ENCODE measurements at regions not wholly inside any gene's neighbourhood (a gene's known extent, or its start where the extent isn't known, plus 50 kb on each side); places are given as distances from the start of the nearest gene placed in this dataset.

- ChIA-PET POLR2A (no interaction called here), CTCF (no interaction called here)
- H2AFZ ChIP-seq (ENCODE audit: low read depth, low read length): no peak overlapping the region
- TF ChIP-seq POLR2A (IDR thresholded peaks at IDR 0.05; ENCODE audit: low read depth, low read length) (no peak), GATA2 (IDR thresholded peaks at IDR 0.05; ENCODE audit: insufficient read depth, insufficient read length, low read depth, low read length) (no peak), POLR2AphosphoS5 (IDR thresholded peaks at IDR 0.05; ENCODE audit: insufficient read depth, low read depth, low read length) (no peak), MAX (IDR thresholded peaks at IDR 0.05; ENCODE audit: insufficient read depth, insufficient read length) (no peak), FOS (IDR thresholded peaks at IDR 0.05; ENCODE audit: borderline replicate concordance, insufficient read depth, low read length) (no peak), JUN (IDR thresholded peaks at IDR 0.05; ENCODE audit: borderline replicate concordance, insufficient read depth, insufficient read length, low read depth) (no peak), CTCF (IDR thresholded peaks at IDR 0.05; ENCODE audit: extremely low read depth in 1 of 2, insufficient read depth in 1 of 2, low read depth in 1 of 2, low read length in 2 of 2) (no peak), EZH2 (IDR thresholded peaks at IDR 0.05; ENCODE audit: borderline replicate concordance, low read depth, low read length, severe bottlenecking) (no peak), MYC (IDR thresholded peaks at IDR 0.05; ENCODE audit: low read depth, low read length) (no peak)
- DNase-seq (ENCODE audit: low read depth, low spot score) (no peak), FAIRE-seq (no peak)
- H3K36me3 ChIP-seq (ENCODE audit: control insufficient read depth in 2 of 2, extremely low read depth in 1 of 2, insufficient read depth in 2 of 2, low read length in 2 of 2): no peaks in the 10 kb centered on the region
- dilution Hi-C loops (cut with MboI; ENCODE audit: extremely low pct_ligation_motif_present, low sequenced_read_pairs): no loop called here
- H3K4me2 ChIP-seq (ENCODE audit: insufficient read depth, low read length): no peak overlapping the region
- intact Hi-C loops (cut with micrococcal nuclease): no loop called here
- H3K9me3 ChIP-seq (replicated peaks; ENCODE audit: control insufficient read depth, insufficient read depth, low read length): no peaks in the 10 kb centered on the region
- H3K27ac ChIP-seq (ENCODE audit: insufficient read depth, low read depth, low read length): no peak overlapping the region
- no peak overlapping the region for H3K9ac ChIP-seq (replicated peaks; ENCODE audit: extremely low read depth, insufficient read depth, low read length)
- H4K20me1 ChIP-seq (replicated peaks; ENCODE audit: control insufficient read depth, extremely low read depth, insufficient read depth, low read length): no peaks in the 10 kb centered on the region
- BruUV-seq (replicated peaks): no TSS peak
- no peaks in the 10 kb centered on the region for H3K27me3 ChIP-seq (ENCODE audit: control insufficient read depth in 2 of 2, insufficient read depth in 2 of 2, low read length in 2 of 2)
- no peaks in the 10 kb centered on the region for H3K4me1 ChIP-seq (ENCODE audit: control insufficient read depth, extremely low read depth, insufficient read depth, low read length)
- no peak overlapping the region for H3K4me3 ChIP-seq (replicated peaks in 1 of 3; ENCODE audit: insufficient read depth in 1 of 3, low read depth in 1 of 3, low read length in 3 of 3)
- no peaks in the 10 kb centered on the region for H3K9me1 ChIP-seq (replicated peaks; ENCODE audit: control insufficient read depth, extremely low read depth, insufficient read depth, low read length)
- H3K79me2 ChIP-seq (ENCODE audit: control insufficient read depth, insufficient read depth, low read length): no peaks in the 10 kb centered on the region
These were observed 239.3 kb upstream of the NEGR1 start for GRCh38 chr1:72521659-72522058.

Data from endothelial cell of umbilical vein (primary cell).